GM12878 (cell line): ENCODE measurements at regions not wholly inside any gene's neighbourhood (a gene's known extent, or its start where the extent isn't known, plus 50 kb on each side); places are given as distances from the start of the nearest gene placed in this dataset.

Experiments used
- ATAC-seq: fragments of 200-7000 bp; cut with Tn5 transposase; 3 replicates; pipeline ENCODE4 v1.9.1; 2020; ENCODE audit warnings: mild to moderate bottlenecking, moderate library complexity
- BruUV-seq: library from RNA; stranded (reverse); fragments of 400-500 nt; replicated peaks from 2 replicates; lab custom pipeline; 2021; lab: Mats Ljungman, UMichigan
- CTCF ChIA-PET: fragments of 300-600 bp; sonication (Branson Sonifier 250); formaldehyde crosslinking; extraction: SDS; loops from one replicate; lab custom pipeline; 2021; ENCODE audit warnings: inconsistent platforms; lab: Yijun Ruan, JAX
- POLR2A ChIA-PET: fragments of 350-600 bp; formaldehyde crosslinking; extraction: SDS; loops from one replicate; lab custom pipeline; 2021; ENCODE audit warnings: inconsistent platforms; lab: Charles Lee
- RAD21 ChIA-PET: fragments of 300-600 bp; sonication (Branson Sonifier 250); formaldehyde crosslinking; loops from one replicate; lab custom pipeline; 2023; ENCODE audit warnings: antibody characterized with exemption; ENCODE audit not compliant: unreplicated experiment; lab: Charles Lee
- SMC1A ChIA-PET: fragments of 300-600 bp; sonication (Branson Sonifier 250); formaldehyde crosslinking; loops from one replicate; lab custom pipeline; 2023; ENCODE audit not compliant: unreplicated experiment, uncharacterized antibody; lab: Charles Lee
- DNase-seq: peaks from one replicate; pipeline ENCODE4 v3.0.0-alpha.2; 2011; ENCODE audit warnings: low read depth, low spot score
- FAIRE-seq: peaks from 3 replicates; lab custom pipeline; 2011; peaks lifted over from hg19 to GRCh38; lab: Jason Lieb, UNC
- H2AFZ ChIP-seq: 2 replicates; pipeline ENCODE4 v1.6.0; 2011; ENCODE audit warnings: low read depth, low read length, control low read depth; ENCODE audit not compliant: control insufficient read depth
- H3K27ac ChIP-seq: 2 replicates; pipeline ENCODE4 v1.5.1; 2011; ENCODE audit warnings: control low read depth; ENCODE audit not compliant: control insufficient read depth, insufficient read depth
- H3K27me3 ChIP-seq, 2 experiments: replicated peaks in 1 of 2; 2 replicates each; pipeline versions ENCODE4 v1.6.0 to v1.6.1; 2011; ENCODE audit warnings: low read length in 1 of 2; ENCODE audit not compliant: control insufficient read depth in 2 of 2, insufficient read depth in 2 of 2
- H3K36me3 ChIP-seq, 2 experiments: 2 replicates each; pipeline ENCODE4 v1.5.1; 2011; ENCODE audit warnings: low read length in 1 of 2; ENCODE audit not compliant: control insufficient read depth in 2 of 2, insufficient read depth in 2 of 2
- H3K4me1 ChIP-seq: 2 replicates; pipeline ENCODE4 v1.6.1; 2011; ENCODE audit warnings: mild to moderate bottlenecking, low read length, moderate library complexity, mixed read lengths; ENCODE audit not compliant: control insufficient read depth, insufficient read depth
- H3K4me2 ChIP-seq: 2 replicates; pipeline ENCODE4 v1.6.0; 2011; ENCODE audit warnings: control low read depth; ENCODE audit not compliant: control insufficient read depth, insufficient read depth
- H3K4me3 ChIP-seq: fragments of 200-600 bp; sonication (generic); 2 replicates; pipeline ENCODE4 v1.5.1; 2016
- H3K79me2 ChIP-seq: 2 replicates; pipeline ENCODE4 v1.6.0; 2011; ENCODE audit warnings: low read length; ENCODE audit not compliant: control insufficient read depth, insufficient read depth
- H3K9ac ChIP-seq: 2 replicates; pipeline ENCODE4 v1.8.0; 2011; ENCODE audit warnings: low read length, control low read depth, mixed read lengths; ENCODE audit not compliant: control insufficient read depth, insufficient read depth
- H3K9me3 ChIP-seq: replicated peaks from 3 replicates; pipeline ENCODE4 v1.5.1; 2011; ENCODE audit warnings: mild to moderate bottlenecking, low read length; ENCODE audit not compliant: control insufficient read depth, insufficient read depth
- H4K20me1 ChIP-seq: 2 replicates; pipeline ENCODE4 v1.6.0; 2011; ENCODE audit not compliant: control insufficient read depth, insufficient read depth
- EED ChIP-seq: sonication (generic); IDR thresholded peaks from 2 replicates; pipeline ENCODE4 v1.6.1; 2016; ENCODE audit warnings: antibody characterized with exemption, low read depth
- RAD21 ChIP-seq: IDR thresholded peaks from 2 replicates; pipeline ENCODE4 v1.6.1; 2011; ENCODE audit warnings: mild to moderate bottlenecking, low read depth, low read length, moderate library complexity; ENCODE audit not compliant: insufficient read depth
- SMC3 ChIP-seq: IDR thresholded peaks from 2 replicates; pipeline ENCODE4 v1.6.1; 2011; ENCODE audit warnings: low read length, improper control_type of control experiment, borderline replicate concordance
- in situ Hi-C: fragments of 300-500 bp; cut with MboI; formaldehyde crosslinking; loops from 9 replicates; pipeline ENCODE4 v1.14.3; 2018; ENCODE audit warnings: mixed read lengths
- intact Hi-C: fragments of 100-400 bp; cut with micrococcal nuclease; formaldehyde crosslinking; loops from one replicate; pipeline ENCODE4 v1.14.2; 2022; ENCODE audit not compliant: unreplicated experiment
- TF ChIP-seq, protein P1 (sequence below): fragments of 450-650 bp; IDR thresholded peaks from 2 replicates; pipeline ENCODE4 v1.6.1; 2017; ENCODE audit warnings: mild to moderate bottlenecking, moderate library complexity
- TF ChIP-seq, protein P2 (sequence below), 3 experiments: IDR thresholded peaks in 2 of 3; conservative IDR thresholded peaks in 1 of 3; 2 replicates each; pipeline ENCODE4 v1.5.1; 2011; ENCODE audit warnings: low read depth in 3 of 3, low read length in 3 of 3, mild to moderate bottlenecking in 3 of 3, control low read depth in 2 of 3, moderate library complexity in 2 of 3, inconsistent platforms in 1 of 3, mixed read lengths in 1 of 3; ENCODE audit not compliant: control insufficient read depth in 2 of 3, insufficient read depth in 1 of 3; ENCODE audit errors: extremely low read depth in 1 of 3

DNA sequence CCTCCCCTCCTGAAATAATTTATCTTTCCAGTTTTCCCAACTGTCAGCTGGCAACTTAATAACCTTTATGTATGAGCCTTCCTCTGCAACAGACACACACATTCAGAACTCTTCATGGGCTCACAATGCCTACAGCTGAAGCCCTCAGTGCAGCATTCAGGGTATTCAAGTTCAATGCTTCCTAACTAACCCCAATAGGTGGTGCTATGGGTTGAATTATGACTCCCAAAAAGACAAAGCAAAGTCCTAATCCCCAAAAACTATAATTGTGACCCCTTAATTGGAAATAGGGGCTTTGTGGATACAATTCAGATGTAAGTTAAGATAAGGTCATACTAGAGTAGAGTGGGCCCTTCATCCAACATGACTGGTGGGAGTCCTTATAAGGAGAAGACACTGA, 202.2 kb downstream of the SUCLA2 start:
- intact Hi-C loops (loop anchor here (10.0 kb wide), 2 partner anchors 276 to 966 kb away; no protein-coding TSS in a partner anchor), in situ Hi-C loops (no loop called here)
- POLR2A ChIA-PET, result no interaction called here
- no peak overlapping the region for H3K9ac ChIP-seq
- RAD21 ChIA-PET, result interaction anchor here (1.1 kb wide), 1 partner anchor 970 kb away, joined by 3 read pairs; no protein-coding TSS in a partner anchor
- SMC1A ChIA-PET, result no interaction called here
- DNase-seq (no peak), FAIRE-seq (no peak), ATAC-seq (peak; percentile 68)
- H3K27me3 ChIP-seq, result no peaks in the 10 kb centered on the region
- no peaks in the 10 kb centered on the region for H3K4me1 ChIP-seq
- no peaks in the 10 kb centered on the region; the same call in 2 of the 3 replicates for H3K9me3 ChIP-seq
- BruUV-seq, result no TSS peak
- no peaks in the 10 kb centered on the region for H3K36me3 ChIP-seq
- no peaks in the 10 kb centered on the region for H4K20me1 ChIP-seq
- no peaks in the 10 kb centered on the region for H3K79me2 ChIP-seq
- CTCF ChIA-PET, result interaction anchor here (0.7 to 1.2 kb wide), 3 partner anchors 25 to 296 kb away, joined by 3 to 8 read pairs (median 3); partner anchors contain the start of gene MED4
- H3K4me3 ChIP-seq, result no peak overlapping the region
- TF ChIP-seq, protein P1, sequence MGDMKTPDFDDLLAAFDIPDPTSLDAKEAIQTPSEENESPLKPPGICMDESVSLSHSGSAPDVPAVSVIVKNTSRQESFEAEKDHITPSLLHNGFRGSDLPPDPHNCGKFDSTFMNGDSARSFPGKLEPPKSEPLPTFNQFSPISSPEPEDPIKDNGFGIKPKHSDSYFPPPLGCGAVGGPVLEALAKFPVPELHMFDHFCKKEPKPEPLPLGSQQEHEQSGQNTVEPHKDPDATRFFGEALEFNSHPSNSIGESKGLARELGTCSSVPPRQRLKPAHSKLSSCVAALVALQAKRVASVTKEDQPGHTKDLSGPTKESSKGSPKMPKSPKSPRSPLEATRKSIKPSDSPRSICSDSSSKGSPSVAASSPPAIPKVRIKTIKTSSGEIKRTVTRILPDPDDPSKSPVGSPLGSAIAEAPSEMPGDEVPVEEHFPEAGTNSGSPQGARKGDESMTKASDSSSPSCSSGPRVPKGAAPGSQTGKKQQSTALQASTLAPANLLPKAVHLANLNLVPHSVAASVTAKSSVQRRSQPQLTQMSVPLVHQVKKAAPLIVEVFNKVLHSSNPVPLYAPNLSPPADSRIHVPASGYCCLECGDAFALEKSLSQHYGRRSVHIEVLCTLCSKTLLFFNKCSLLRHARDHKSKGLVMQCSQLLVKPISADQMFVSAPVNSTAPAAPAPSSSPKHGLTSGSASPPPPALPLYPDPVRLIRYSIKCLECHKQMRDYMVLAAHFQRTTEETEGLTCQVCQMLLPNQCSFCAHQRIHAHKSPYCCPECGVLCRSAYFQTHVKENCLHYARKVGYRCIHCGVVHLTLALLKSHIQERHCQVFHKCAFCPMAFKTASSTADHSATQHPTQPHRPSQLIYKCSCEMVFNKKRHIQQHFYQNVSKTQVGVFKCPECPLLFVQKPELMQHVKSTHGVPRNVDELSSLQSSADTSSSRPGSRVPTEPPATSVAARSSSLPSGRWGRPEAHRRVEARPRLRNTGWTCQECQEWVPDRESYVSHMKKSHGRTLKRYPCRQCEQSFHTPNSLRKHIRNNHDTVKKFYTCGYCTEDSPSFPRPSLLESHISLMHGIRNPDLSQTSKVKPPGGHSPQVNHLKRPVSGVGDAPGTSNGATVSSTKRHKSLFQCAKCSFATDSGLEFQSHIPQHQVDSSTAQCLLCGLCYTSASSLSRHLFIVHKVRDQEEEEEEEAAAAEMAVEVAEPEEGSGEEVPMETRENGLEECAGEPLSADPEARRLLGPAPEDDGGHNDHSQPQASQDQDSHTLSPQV, result no peak
- TF ChIP-seq RAD21, result 0 out of 2 replicates have a peak, but pooled peaks have one; percentile 4
- TF ChIP-seq SMC3, result peak; percentile 23; the same call in 1 of the 2 replicates
- no peak for TF ChIP-seq EED
- TF ChIP-seq, protein P2, sequence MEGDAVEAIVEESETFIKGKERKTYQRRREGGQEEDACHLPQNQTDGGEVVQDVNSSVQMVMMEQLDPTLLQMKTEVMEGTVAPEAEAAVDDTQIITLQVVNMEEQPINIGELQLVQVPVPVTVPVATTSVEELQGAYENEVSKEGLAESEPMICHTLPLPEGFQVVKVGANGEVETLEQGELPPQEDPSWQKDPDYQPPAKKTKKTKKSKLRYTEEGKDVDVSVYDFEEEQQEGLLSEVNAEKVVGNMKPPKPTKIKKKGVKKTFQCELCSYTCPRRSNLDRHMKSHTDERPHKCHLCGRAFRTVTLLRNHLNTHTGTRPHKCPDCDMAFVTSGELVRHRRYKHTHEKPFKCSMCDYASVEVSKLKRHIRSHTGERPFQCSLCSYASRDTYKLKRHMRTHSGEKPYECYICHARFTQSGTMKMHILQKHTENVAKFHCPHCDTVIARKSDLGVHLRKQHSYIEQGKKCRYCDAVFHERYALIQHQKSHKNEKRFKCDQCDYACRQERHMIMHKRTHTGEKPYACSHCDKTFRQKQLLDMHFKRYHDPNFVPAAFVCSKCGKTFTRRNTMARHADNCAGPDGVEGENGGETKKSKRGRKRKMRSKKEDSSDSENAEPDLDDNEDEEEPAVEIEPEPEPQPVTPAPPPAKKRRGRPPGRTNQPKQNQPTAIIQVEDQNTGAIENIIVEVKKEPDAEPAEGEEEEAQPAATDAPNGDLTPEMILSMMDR (IDR thresholded peaks at IDR 0.05 in 2 of 3, conservative IDR thresholded peaks at IDR 0.05 in 1 of 3; ENCODE audit: control insufficient read depth in 2 of 3, extremely low read depth in 1 of 3, insufficient read depth in 1 of 3, low read depth in 3 of 3, low read length in 3 of 3), result peak in 2 of 3 experiments; percentile 28 to 43; a peak in 2 of 6 replicates
- H2AFZ ChIP-seq, result no peak overlapping the region
- no peak overlapping the region for H3K27ac ChIP-seq
- no peak overlapping the region for H3K4me2 ChIP-seq
